Thyroid gland (tissue), 4 donors: ENCODE measurements at regions not wholly inside any gene's neighbourhood (a gene's known extent, or its start where the extent isn't known, plus 50 kb on each side); places are given as distances from the start of the nearest gene placed in this dataset.

Experiments used
- DNase-seq, 2 donors: peaks; one replicate each; pipeline ENCODE4 v3.0.0-alpha.2; 2019
- H3K27ac ChIP-seq, 3 donors: fragments of 200-600 bp; sonication (generic); 1 replicate in 2 of 3; 2 replicates in 1 of 3; pipeline ENCODE4 v1.5.1; 2016 to 2019; ENCODE audit warnings: mild to moderate bottlenecking in 1 of 3, moderate library complexity in 1 of 3
- H3K27me3 ChIP-seq: fragments of 200-600 bp; sonication (generic); one replicate; pipeline ENCODE4 v1.5.1; 2019
- H3K36me3 ChIP-seq, 2 donors: fragments of 200-600 bp; sonication (generic); one replicate each; pipeline ENCODE4 v1.5.1; 2016 to 2019
- H3K4me1 ChIP-seq, 2 donors: fragments of 200-600 bp; sonication (generic); one replicate each; pipeline ENCODE4 v1.5.1; 2017 to 2019
- H3K4me3 ChIP-seq, 3 donors: fragments of 200-600 bp; sonication (generic); replicated peaks in 1 of 3; 1 replicate in 2 of 3; 2 replicates in 1 of 3; pipeline ENCODE4 v1.5.1; 2016; ENCODE audit warnings: mild to moderate bottlenecking in 1 of 3
- H3K9me3 ChIP-seq: fragments of 200-600 bp; sonication (generic); one replicate; pipeline ENCODE4 v1.5.1; 2017
- POLR2A ChIP-seq, 2 donors: fragments of 450-650 bp; IDR thresholded peaks; one replicate each; pipeline ENCODE4 v1.6.1; 2017; ENCODE audit warnings: antibody characterized with exemption in 2 of 2, mild to moderate bottlenecking in 2 of 2, moderate library complexity in 1 of 2
- WGBS, 2 donors: methylation state at CpG; one replicate each; pipeline ENCODE4 v1.1.5; 2017; 5-methylcytosine and 5-hydroxymethylcytosine counted together
- intact Hi-C: fragments of 100-400 bp; cut with DNase I; formaldehyde crosslinking; loops from one replicate; pipeline ENCODE4 v1.15.1; 2023
- TF ChIP-seq, protein P1 (sequence below), 6 experiments: fragments of 200-600 bp in 3 of 6; fragments of 450-650 bp in 3 of 6; sonication (generic) in 3 of 6; IDR thresholded peaks; one replicate each; pipeline ENCODE4 v1.5.1; 2016 to 2019; ENCODE audit warnings: antibody characterized with exemption in 6 of 6, mild to moderate bottlenecking in 2 of 6, inconsistent platforms in 1 of 6, moderate library complexity in 1 of 6

DNA sequence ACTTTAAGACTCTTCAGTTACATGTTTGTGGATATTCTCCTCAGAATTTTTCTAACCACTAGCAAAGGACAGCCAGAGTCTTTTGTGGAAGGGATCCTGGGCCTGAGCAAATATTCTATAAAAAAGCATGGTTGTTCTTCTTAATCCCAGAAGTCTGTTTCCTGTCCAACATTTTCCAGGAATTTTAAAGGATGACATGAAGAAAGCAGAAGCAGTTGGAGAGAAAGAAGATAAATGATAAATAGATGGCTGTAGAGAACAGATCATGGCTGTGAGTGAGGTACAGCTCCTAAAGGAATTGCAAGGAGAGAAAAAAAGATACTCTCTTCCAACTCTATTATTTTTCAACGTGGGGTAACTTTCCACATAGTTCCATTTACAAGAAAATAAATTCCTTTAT lies 91.8 kb upstream of the STEAP4 start:
- Histone ChIP-seq H3K27me3 (no peaks in the 10 kb centered on the region), H3K27ac (no peak overlapping the region), H3K9me3 (no peaks in the 10 kb centered on the region), H3K36me3 (no peaks in the 10 kb centered on the region), H3K4me3 (no peak overlapping the region), H3K4me1 (no peaks in the 10 kb centered on the region)
- intact Hi-C loops = no loop called here
- DNase-seq = no peak
- no peak for TF ChIP-seq POLR2A (IDR thresholded peaks at IDR 0.05)
- WGBS, 2 donors = 62 to 63% methylated on average over 1 of the region's 1 CpG

DNA sequence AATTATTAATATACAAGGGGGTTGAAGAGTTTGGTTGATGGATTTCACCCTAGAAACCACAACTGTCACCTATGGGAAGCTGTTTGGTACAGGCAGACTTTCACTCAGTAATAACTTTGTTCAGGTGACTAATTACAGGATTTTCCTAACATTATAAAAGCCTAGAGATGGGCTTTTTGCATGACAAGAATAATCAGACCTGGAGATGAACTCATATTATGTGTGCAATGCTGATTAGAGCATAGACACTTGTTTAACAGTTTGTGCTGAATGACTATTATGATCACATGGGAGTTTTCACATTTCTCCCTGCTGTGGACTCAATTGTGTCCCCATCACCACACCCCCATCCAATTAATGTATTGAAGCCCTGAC lies 90.2 kb upstream of the STEAP4 start:
- no peaks in the 10 kb centered on the region for H3K9me3 ChIP-seq
- no peak for DNase-seq
- H3K4me1 ChIP-seq = no peaks in the 10 kb centered on the region
- intact Hi-C loops = no loop called here
- H3K27ac ChIP-seq = no peak overlapping the region
- TF ChIP-seq, protein P1, sequence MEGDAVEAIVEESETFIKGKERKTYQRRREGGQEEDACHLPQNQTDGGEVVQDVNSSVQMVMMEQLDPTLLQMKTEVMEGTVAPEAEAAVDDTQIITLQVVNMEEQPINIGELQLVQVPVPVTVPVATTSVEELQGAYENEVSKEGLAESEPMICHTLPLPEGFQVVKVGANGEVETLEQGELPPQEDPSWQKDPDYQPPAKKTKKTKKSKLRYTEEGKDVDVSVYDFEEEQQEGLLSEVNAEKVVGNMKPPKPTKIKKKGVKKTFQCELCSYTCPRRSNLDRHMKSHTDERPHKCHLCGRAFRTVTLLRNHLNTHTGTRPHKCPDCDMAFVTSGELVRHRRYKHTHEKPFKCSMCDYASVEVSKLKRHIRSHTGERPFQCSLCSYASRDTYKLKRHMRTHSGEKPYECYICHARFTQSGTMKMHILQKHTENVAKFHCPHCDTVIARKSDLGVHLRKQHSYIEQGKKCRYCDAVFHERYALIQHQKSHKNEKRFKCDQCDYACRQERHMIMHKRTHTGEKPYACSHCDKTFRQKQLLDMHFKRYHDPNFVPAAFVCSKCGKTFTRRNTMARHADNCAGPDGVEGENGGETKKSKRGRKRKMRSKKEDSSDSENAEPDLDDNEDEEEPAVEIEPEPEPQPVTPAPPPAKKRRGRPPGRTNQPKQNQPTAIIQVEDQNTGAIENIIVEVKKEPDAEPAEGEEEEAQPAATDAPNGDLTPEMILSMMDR (IDR thresholded peaks at IDR 0.05) = no peak
- TF ChIP-seq POLR2A (IDR thresholded peaks at IDR 0.05) = no peak
- H3K27me3 ChIP-seq = no peaks in the 10 kb centered on the region
- no peaks in the 10 kb centered on the region for H3K36me3 ChIP-seq
- no peak overlapping the region for H3K4me3 ChIP-seq

DNA sequence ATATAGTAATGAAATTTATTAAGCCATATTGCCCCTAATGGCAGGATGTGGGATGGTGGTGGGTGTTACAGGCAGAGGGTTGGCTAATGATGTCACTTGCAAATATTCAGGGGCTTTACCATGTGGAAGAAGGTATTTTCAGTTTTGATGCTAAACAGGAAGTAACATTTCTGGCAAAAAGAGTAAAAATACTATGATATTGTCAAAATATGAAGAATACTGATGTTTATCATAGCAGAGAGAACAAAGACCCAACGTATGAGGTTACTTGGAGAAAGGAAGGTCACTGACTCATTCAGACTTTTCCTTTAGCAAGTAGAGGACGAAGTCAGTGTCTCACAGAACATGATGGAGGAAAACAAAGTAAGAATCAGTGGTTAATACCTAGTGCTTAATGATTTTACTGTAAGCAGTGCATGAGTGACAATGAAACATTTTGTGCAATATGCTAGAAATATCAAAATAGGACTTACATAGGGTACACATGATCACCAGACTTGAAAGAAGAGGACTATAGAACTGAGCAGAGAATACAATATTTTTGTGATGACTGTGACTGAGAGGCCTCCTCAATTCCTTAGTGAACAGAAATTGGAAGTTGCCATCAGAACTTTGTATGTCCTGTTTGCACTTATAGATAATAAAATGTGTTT lies 89.7 kb upstream of the STEAP4 start:
- DNase-seq = no peak
- intact Hi-C loops = no loop called here
- 52 to 78% methylated on average over 2 of the region's 2 CpGs for WGBS, 2 donors
- H3K4me3 ChIP-seq = no peak overlapping the region
- no peaks in the 10 kb centered on the region for H3K36me3 ChIP-seq
- no peaks in the 10 kb centered on the region for H3K4me1 ChIP-seq
- H3K27me3 ChIP-seq = no peaks in the 10 kb centered on the region
- TF ChIP-seq, protein P1 (IDR thresholded peaks at IDR 0.05) = no peak
- no peak for TF ChIP-seq POLR2A (IDR thresholded peaks at IDR 0.05)
- H3K27ac ChIP-seq = no peak overlapping the region
- no peaks in the 10 kb centered on the region for H3K9me3 ChIP-seq

DNA sequence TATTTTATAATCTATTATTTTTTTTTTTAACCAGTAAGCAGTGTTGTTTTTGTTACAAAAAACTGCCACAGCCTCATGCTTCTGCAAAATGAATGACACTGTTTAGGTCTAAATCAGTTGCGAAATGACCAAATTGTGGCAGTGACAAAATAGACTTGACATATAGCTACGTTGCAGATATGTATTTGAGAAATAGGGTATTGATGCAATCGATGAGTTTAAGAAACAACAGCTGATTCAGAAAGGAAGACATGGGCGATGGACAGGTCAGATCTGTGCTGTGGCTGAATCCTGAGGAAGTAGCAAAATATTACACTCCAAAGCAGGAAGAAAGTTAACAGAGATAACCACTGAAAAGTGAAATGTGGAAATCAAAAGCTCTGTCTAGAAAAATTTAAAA lies 89.0 kb upstream of the STEAP4 start:
- no peak overlapping the region for H3K4me3 ChIP-seq
- H3K9me3 ChIP-seq = no peaks in the 10 kb centered on the region
- no peak for DNase-seq
- no peaks in the 10 kb centered on the region for H3K36me3 ChIP-seq
- 70 to 86% methylated on average over 4 of the region's 4 CpGs for WGBS, 2 donors
- intact Hi-C loops = no loop called here
- TF ChIP-seq, protein P1 (IDR thresholded peaks at IDR 0.05) = no peak
- TF ChIP-seq POLR2A (IDR thresholded peaks at IDR 0.05) = no peak
- no peaks in the 10 kb centered on the region for H3K27me3 ChIP-seq
- no peaks in the 10 kb centered on the region for H3K4me1 ChIP-seq
- H3K27ac ChIP-seq = no peak overlapping the region

DNA sequence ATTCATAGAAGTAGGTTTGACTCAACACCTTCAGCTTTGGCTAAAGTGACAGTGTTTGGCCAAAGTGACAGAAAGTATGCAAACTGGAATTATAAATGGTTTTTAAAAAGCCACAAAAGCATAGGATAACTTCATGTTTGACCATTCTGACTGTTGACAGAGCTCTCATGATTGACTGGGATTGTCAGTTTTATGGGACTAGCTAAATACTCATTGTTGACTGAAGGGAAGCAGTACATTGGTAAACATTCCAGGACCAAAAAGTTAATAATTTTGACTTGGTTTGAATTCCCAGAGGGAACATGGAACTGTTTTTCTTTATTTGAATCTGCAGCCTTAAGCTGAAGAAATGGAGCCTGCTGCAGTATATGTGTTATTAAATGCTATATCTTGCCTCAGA lies 84.6 kb upstream of the STEAP4 start:
- no peaks in the 10 kb centered on the region for H3K27me3 ChIP-seq
- no peak for DNase-seq
- H3K27ac ChIP-seq = no peak overlapping the region
- intact Hi-C loops = no loop called here
- no peak for TF ChIP-seq POLR2A (IDR thresholded peaks at IDR 0.05)
- TF ChIP-seq, protein P1 (IDR thresholded peaks at IDR 0.05) = no peak
- no peaks in the 10 kb centered on the region for H3K4me1 ChIP-seq
- no peaks in the 10 kb centered on the region for H3K9me3 ChIP-seq
- no peak overlapping the region for H3K4me3 ChIP-seq
- no peaks in the 10 kb centered on the region for H3K36me3 ChIP-seq

DNA sequence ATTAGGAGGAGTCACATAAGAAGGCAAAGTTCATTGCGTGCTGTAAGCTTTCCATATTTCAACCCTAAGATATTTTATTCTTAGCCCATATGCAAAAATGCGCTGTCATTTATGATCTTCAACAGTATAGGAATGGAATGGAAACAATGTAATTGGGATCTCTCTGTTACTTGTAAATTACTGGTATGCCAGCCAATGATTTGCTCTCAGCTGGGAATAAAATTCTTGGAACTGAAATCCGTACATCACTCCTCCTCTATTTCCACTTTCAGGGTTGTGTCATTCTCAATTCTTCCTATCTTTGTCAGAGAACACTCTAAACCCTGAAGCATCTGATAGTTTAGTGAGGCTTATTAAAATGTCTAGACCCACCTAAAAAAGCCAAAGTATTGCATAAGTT lies 80.7 kb upstream of the STEAP4 start:
- 83 to 91% methylated on average over 3 of the region's 3 CpGs for WGBS, 2 donors
- Histone ChIP-seq H3K27ac (no peak overlapping the region), H3K36me3 (no peaks in the 10 kb centered on the region), H3K27me3 (no peaks in the 10 kb centered on the region), H3K4me3 (no peak overlapping the region), H3K4me1 (no peaks in the 10 kb centered on the region), H3K9me3 (no peaks in the 10 kb centered on the region)
- TF ChIP-seq, protein P1 (IDR thresholded peaks at IDR 0.05) = no peak
- TF ChIP-seq POLR2A (IDR thresholded peaks at IDR 0.05) = no peak
- intact Hi-C loops = no loop called here
- no peak for DNase-seq
